Mesothelial cell of epicardium (in vitro differentiated cells): ENCODE measurements at regions not wholly inside any gene's neighbourhood (a gene's known extent, or its start where the extent isn't known, plus 50 kb on each side); places are given as distances from the start of the nearest gene placed in this dataset.

Source experiments
- DNase-seq, 2 experiments: peaks; one replicate each; pipeline ENCODE4 v3.0.0; 2021; ENCODE audit warnings: low spot score in 2 of 2; ENCODE audit not compliant: unreplicated experiment in 2 of 2
- H3K27ac Mint-ChIP-seq: 2 replicates; pipeline ENCODE4 v1.8.0; 2021; ENCODE audit warnings: mixed read lengths
- H3K27me3 Mint-ChIP-seq: 2 replicates; pipeline ENCODE4 v1.8.0; 2021; ENCODE audit warnings: low read depth, mixed read lengths
- H3K36me3 Mint-ChIP-seq: 2 replicates; pipeline ENCODE4 v1.8.0; 2021; ENCODE audit warnings: mixed read lengths
- H3K4me1 Mint-ChIP-seq: 2 replicates; pipeline ENCODE4 v1.8.0; 2021; ENCODE audit warnings: mixed read lengths
- H3K4me3 Mint-ChIP-seq: 2 replicates; pipeline ENCODE4 v1.8.0; 2021; ENCODE audit warnings: mild to moderate bottlenecking, moderate library complexity, mixed read lengths
- H3K9me3 Mint-ChIP-seq: 2 replicates; pipeline ENCODE4 v1.8.0; 2021; ENCODE audit warnings: mixed read lengths
- CTCF ChIP-seq: fragments of 200-600 bp; sonication (generic); IDR thresholded peaks from one replicate; pipeline ENCODE4 v1.5.0; 2021; ENCODE audit warnings: antibody characterized with exemption; ENCODE audit not compliant: unreplicated experiment

- no peaks in the 10 kb centered on the region for H3K9me3 Mint-ChIP-seq
- no peak for DNase-seq
- no peak overlapping the region for H3K27ac Mint-ChIP-seq
- no peak for TF ChIP-seq CTCF
- peaks cover 29% of the 10 kb centered on the region for H3K27me3 Mint-ChIP-seq
- peaks cover 5% of the 10 kb centered on the region for H3K4me1 Mint-ChIP-seq
- no peak overlapping the region for H3K4me3 Mint-ChIP-seq
- no peaks in the 10 kb centered on the region for H3K36me3 Mint-ChIP-seq
Measured at GRCh38 chr4:183563874-183564273, 59.0 kb downstream of the ING2 start.

- no peaks in the 10 kb centered on the region for H3K9me3 Mint-ChIP-seq
- H3K36me3 Mint-ChIP-seq: no peaks in the 10 kb centered on the region
- no peak for TF ChIP-seq CTCF
- peaks cover 18% of the 10 kb centered on the region for H3K27me3 Mint-ChIP-seq
- no peak overlapping the region for H3K27ac Mint-ChIP-seq
- no peak overlapping the region for H3K4me3 Mint-ChIP-seq
- no peak for DNase-seq
- peaks cover 14% of the 10 kb centered on the region for H3K4me1 Mint-ChIP-seq
Measured at GRCh38 chr4:183571350-183571941, 66.6 kb downstream of the ING2 start.

GRCh38 chr4:183576701-183577404 is 72.0 kb downstream of the ING2 start:
- H3K9me3 Mint-ChIP-seq: peaks cover 15% of the 10 kb centered on the region
- no peaks in the 10 kb centered on the region for H3K27me3 Mint-ChIP-seq
- peak overlapping the region; percentile 63 for H3K27ac Mint-ChIP-seq
- DNase-seq: no peak
- H3K36me3 Mint-ChIP-seq: peaks cover 5% of the 10 kb centered on the region
- TF ChIP-seq CTCF: no peak
- peaks cover 23% of the 10 kb centered on the region for H3K4me1 Mint-ChIP-seq
- no peak overlapping the region for H3K4me3 Mint-ChIP-seq

GRCh38 chr4:183580370-183580769 is 75.5 kb downstream of the ING2 start:
- peaks cover 30% of the 10 kb centered on the region for H3K9me3 Mint-ChIP-seq

GRCh38 chr4:183580849-183581248 is 76.0 kb downstream of the ING2 start:
- no peak for DNase-seq
- Mint-ChIP-seq H3K4me3 (no peak overlapping the region), H3K27me3 (no peaks in the 10 kb centered on the region), H3K4me1 (peaks cover 18% of the 10 kb centered on the region), H3K27ac (no peak overlapping the region), H3K9me3 (peaks cover 30% of the 10 kb centered on the region), H3K36me3 (peaks cover 12% of the 10 kb centered on the region)
- no peak for TF ChIP-seq CTCF

More at GRCh38 chr4:183580370-183580769, 75.5 kb downstream of the ING2 start:
- no peak for DNase-seq
- no peak overlapping the region for H3K27ac Mint-ChIP-seq
- peaks cover 21% of the 10 kb centered on the region for H3K4me1 Mint-ChIP-seq
- H3K36me3 Mint-ChIP-seq: peaks cover 12% of the 10 kb centered on the region
- no peak for TF ChIP-seq CTCF
- no peaks in the 10 kb centered on the region for H3K27me3 Mint-ChIP-seq
- no peak overlapping the region for H3K4me3 Mint-ChIP-seq
